H1 (cell line): ENCODE measurements at regions not wholly inside any gene's neighbourhood (a gene's known extent, or its start where the extent isn't known, plus 50 kb on each side); places are given as distances from the start of the nearest gene placed in this dataset.

ENCODE experiments used
- CTCF ChIA-PET: fragments of 300-600 bp; sonication (Branson Sonifier 250); formaldehyde crosslinking; loops from one replicate; lab custom pipeline; 2021; ENCODE audit not compliant: partially characterized antibody; lab: Charles Lee
- POLR2A ChIA-PET: fragments of 300-600 bp; sonication (Branson Sonifier 250); formaldehyde crosslinking; loops from one replicate; lab custom pipeline; 2021; ENCODE audit warnings: inconsistent platforms; ENCODE audit not compliant: partially characterized antibody; lab: Charles Lee
- DNase-seq, 2 experiments: peaks; one replicate each; pipeline versions ENCODE4 v3.0.0 to v3.0.0-alpha.2; 2010 to 2022; ENCODE audit warnings: low spot score in 2 of 2, low read depth in 1 of 2, mixed read lengths in 1 of 2
- FAIRE-seq: peaks from 2 replicates; lab custom pipeline; 2011; peaks lifted over from hg19 to GRCh38; lab: Jason Lieb, UNC
- H2AFZ ChIP-seq: 2 replicates; pipeline ENCODE4 v1.8.1; 2012; ENCODE audit warnings: low read length, inconsistent platforms
- H2AK5ac ChIP-seq: 2 replicates; pipeline ENCODE4 v1.6.1; 2013; ENCODE audit warnings: low read depth, low read length
- H2BK120ac ChIP-seq: replicated peaks from 2 replicates; pipeline ENCODE3; 2013; ENCODE audit warnings: low read depth, low read length, inconsistent platforms
- H2BK12ac ChIP-seq: 2 replicates; pipeline ENCODE4 v1.6.1; 2013; ENCODE audit warnings: low read depth, low read length
- H2BK15ac ChIP-seq: 2 replicates; pipeline ENCODE4 v1.6.1; 2013; ENCODE audit warnings: low read length
- H2BK20ac ChIP-seq: 2 replicates; pipeline ENCODE4 v1.6.1; 2013; ENCODE audit warnings: low read length
- H2BK5ac ChIP-seq: 2 replicates; pipeline ENCODE4 v1.6.1; 2013; ENCODE audit warnings: low read depth, low read length
- H3K14ac ChIP-seq: 2 replicates; pipeline ENCODE4 v1.6.1; 2013; ENCODE audit warnings: inconsistent platforms; ENCODE audit not compliant: insufficient read length
- H3K18ac ChIP-seq: 2 replicates; pipeline ENCODE4 v1.6.1; 2013; ENCODE audit warnings: low read length; ENCODE audit errors: extremely low read depth
- H3K23ac ChIP-seq: 2 replicates; pipeline ENCODE4 v1.6.1; 2013; ENCODE audit warnings: inconsistent platforms; ENCODE audit not compliant: insufficient read length
- H3K23me2 ChIP-seq: 2 replicates; pipeline ENCODE4 v1.6.1; 2013; ENCODE audit warnings: low read depth, low read length
- H3K27ac ChIP-seq: 2 replicates; pipeline ENCODE4 v1.6.1; 2011; ENCODE audit warnings: low read depth, low read length, inconsistent platforms
- H3K27me3 ChIP-seq, 4 experiments: replicated peaks in 1 of 4; 1 replicate in 1 of 4; 2 replicates in 3 of 4; pipeline versions ENCODE4 v1.6.1 to v1.8.1; 2011 to 2013; ENCODE audit warnings: low read length in 3 of 4, mild to moderate bottlenecking in 3 of 4, inconsistent platforms in 2 of 4, mixed read lengths in 2 of 4, moderate library complexity in 1 of 4; ENCODE audit not compliant: control insufficient read depth in 3 of 4, insufficient read depth in 3 of 4; ENCODE audit errors: extremely low read depth in 1 of 4
- H3K36me3 ChIP-seq, 4 experiments: 2 replicates each; pipeline versions ENCODE4 v1.6.1 to v1.8.1; 2011 to 2013; ENCODE audit warnings: mild to moderate bottlenecking in 4 of 4, low read length in 3 of 4, moderate library complexity in 2 of 4, control low read depth in 1 of 4, inconsistent platforms in 1 of 4; ENCODE audit not compliant: insufficient read depth in 4 of 4, control insufficient read depth in 2 of 4
- H3K4ac ChIP-seq: replicated peaks from 2 replicates; pipeline ENCODE3; 2013; ENCODE audit warnings: low read length, low read depth, mixed read lengths, inconsistent platforms; ENCODE audit not compliant: insufficient read length
- H3K4me1 ChIP-seq, 4 experiments: replicated peaks in 1 of 4; 1 replicate in 1 of 4; 2 replicates in 3 of 4; pipeline versions ENCODE4 v1.6.1 to v1.8.1; 2011 to 2013; ENCODE audit warnings: low read length in 3 of 4, inconsistent platforms in 2 of 4, mixed read lengths in 1 of 4; ENCODE audit not compliant: insufficient read depth in 4 of 4, control insufficient read depth in 3 of 4
- H3K4me2 ChIP-seq, 2 experiments: 2 replicates each; pipeline versions ENCODE4 v1.6.1 to v1.8.1; 2011 to 2013; ENCODE audit warnings: low read depth in 2 of 2, low read length in 2 of 2, control low read depth in 1 of 2, inconsistent platforms in 1 of 2, mild to moderate bottlenecking in 1 of 2; ENCODE audit not compliant: insufficient read depth in 1 of 2
- H3K4me3 ChIP-seq, 4 experiments: fragments of 200-600, 300-600 bp in 1 of 4; sonication (generic), shearing (Covaris generic), sonication (Bioruptor Twin) in 1 of 4; 2 replicates each; pipeline versions ENCODE4 v1.5.1 to v1.8.1; 2011 to 2016; ENCODE audit warnings: low read length in 4 of 4, low read depth in 3 of 4, control low read depth in 2 of 4, inconsistent platforms in 2 of 4, mild to moderate bottlenecking in 2 of 4, mixed read lengths in 1 of 4, moderate library complexity in 1 of 4; ENCODE audit not compliant: insufficient read depth in 2 of 4; ENCODE audit errors: extremely low read depth in 1 of 4
- H3K56ac ChIP-seq: replicated peaks from 2 replicates; pipeline ENCODE3; 2013; ENCODE audit warnings: low read depth, mild to moderate bottlenecking, mixed read lengths, low read length, inconsistent platforms; ENCODE audit not compliant: insufficient read length
- H3K79me1 ChIP-seq: 2 replicates; pipeline ENCODE4 v1.6.1; 2013; ENCODE audit warnings: low read depth, low read length, control low read depth
- H3K79me2 ChIP-seq, 2 experiments: 2 replicates each; pipeline versions ENCODE4 v1.6.1 to v1.8.1; 2012 to 2013; ENCODE audit warnings: low read length in 2 of 2, mild to moderate bottlenecking in 2 of 2, inconsistent platforms in 1 of 2; ENCODE audit not compliant: insufficient read depth in 2 of 2, control insufficient read depth in 1 of 2
- H3K9ac ChIP-seq, 4 experiments: replicated peaks in 1 of 4; 1 replicate in 1 of 4; 2 replicates in 3 of 4; pipeline versions ENCODE4 v1.6.1 to v1.8.1; 2011 to 2013; ENCODE audit warnings: low read depth in 3 of 4, low read length in 3 of 4, control low read depth in 2 of 4, mild to moderate bottlenecking in 2 of 4, moderate library complexity in 2 of 4, inconsistent platforms in 1 of 4; ENCODE audit errors: extremely low read depth in 1 of 4
- H3K9me3 ChIP-seq, 2 experiments: 2 replicates each; pipeline versions ENCODE4 v1.6.1 to v1.8.1; 2012 to 2013; ENCODE audit warnings: mild to moderate bottlenecking in 2 of 2, moderate library complexity in 2 of 2, control low read depth in 1 of 2, inconsistent platforms in 1 of 2, low read depth in 1 of 2, low read length in 1 of 2, mixed read lengths in 1 of 2; ENCODE audit not compliant: insufficient read depth in 2 of 2
- H4K20me1 ChIP-seq, 2 experiments: replicated peaks in 1 of 2; 2 replicates each; pipeline versions ENCODE3 to v1.8.1; 2011 to 2013; ENCODE audit warnings: inconsistent platforms in 2 of 2, low read length in 2 of 2, mild to moderate bottlenecking in 1 of 2; ENCODE audit not compliant: insufficient read depth in 2 of 2, control insufficient read depth in 1 of 2
- H4K5ac ChIP-seq: 2 replicates; pipeline ENCODE4 v1.6.1; 2013; ENCODE audit warnings: low read length, low read depth, mixed read lengths, inconsistent platforms; ENCODE audit not compliant: insufficient read length
- H4K8ac ChIP-seq: 2 replicates; pipeline ENCODE4 v1.8.0; 2013; ENCODE audit warnings: mild to moderate bottlenecking, moderate library complexity, low read length, inconsistent platforms; ENCODE audit not compliant: insufficient read depth; ENCODE audit errors: extremely low read depth
- H4K91ac ChIP-seq: replicated peaks from 2 replicates; pipeline ENCODE3; 2013; ENCODE audit warnings: low read length, mixed read lengths, inconsistent platforms; ENCODE audit not compliant: insufficient read length
- CBX5 ChIP-seq: fragments of 300-800, 300-1000 bp; sonication (generic); IDR thresholded peaks from 2 replicates; pipeline ENCODE4 v1.7.1; 2016; ENCODE audit warnings: antibody characterized with exemption, low read length, low read depth
- CBX8 ChIP-seq: fragments of 300-800, 300-1000 bp; sonication (generic); IDR thresholded peaks from 2 replicates; pipeline ENCODE4 v1.7.1; 2016; ENCODE audit warnings: low read depth, low read length, borderline replicate concordance
- EGR1 ChIP-seq: IDR thresholded peaks from 2 replicates; pipeline ENCODE4 v1.6.1; 2011; ENCODE audit warnings: low read depth, low read length, borderline replicate concordance
- GABPA ChIP-seq: IDR thresholded peaks from 2 replicates; pipeline ENCODE4 v1.6.1; 2011; ENCODE audit warnings: mild to moderate bottlenecking, low read length, moderate library complexity, borderline replicate concordance; ENCODE audit not compliant: insufficient read depth
- JUN ChIP-seq: IDR thresholded peaks from 2 replicates; pipeline ENCODE4 v1.6.1; 2011; ENCODE audit warnings: low read depth, mild to moderate bottlenecking, improper control_type of control experiment, low read length
- POU5F1 ChIP-seq: IDR thresholded peaks from 2 replicates; pipeline ENCODE4 v1.6.1; 2011; ENCODE audit warnings: low read depth, mild to moderate bottlenecking, low read length, moderate library complexity
- RAD21 ChIP-seq, 2 experiments: IDR thresholded peaks in 1 of 2; conservative IDR thresholded peaks in 1 of 2; 2 replicates each; pipeline ENCODE4 v1.6.1; 2011; ENCODE audit warnings: low read depth in 2 of 2, low read length in 2 of 2, improper control_type of control experiment in 1 of 2, inconsistent platforms in 1 of 2, mild to moderate bottlenecking in 1 of 2, moderate library complexity in 1 of 2
- RNF2 ChIP-seq: fragments of 200-900, 300-1000 bp; sonication (generic); IDR thresholded peaks from 2 replicates; pipeline ENCODE4 v1.7.1; 2016; ENCODE audit warnings: borderline replicate concordance, low read depth, mild to moderate bottlenecking, antibody characterized with exemption, low read length; ENCODE audit not compliant: poor library complexity, severe bottlenecking; ENCODE audit errors: missing control alignments
- SIN3A ChIP-seq, 2 experiments: IDR thresholded peaks in 1 of 2; conservative IDR thresholded peaks in 1 of 2; 2 replicates each; pipeline ENCODE4 v1.6.1; 2011 to 2012; ENCODE audit warnings: low read length in 2 of 2, improper control_type of control experiment in 1 of 2, low read depth in 1 of 2, mild to moderate bottlenecking in 1 of 2
- SIX5 ChIP-seq: IDR thresholded peaks from 2 replicates; pipeline ENCODE4 v1.6.1; 2011; ENCODE audit warnings: mild to moderate bottlenecking, low read depth, low read length
- TAF7 ChIP-seq: optimal IDR thresholded peaks from 2 replicates; pipeline ENCODE3; 2011; ENCODE audit warnings: low read depth, mild to moderate bottlenecking, inconsistent platforms, low read length, moderate library complexity, borderline replicate concordance
- TCF12 ChIP-seq: IDR thresholded peaks from 2 replicates; pipeline ENCODE4 v1.6.1; 2011; ENCODE audit warnings: low read depth, mild to moderate bottlenecking, low read length
- whole genome bisulfite sequencing, 2 experiments: shearing (Covaris generic) in 1 of 2; methylation state at CpG; one replicate each; pipeline versions ENCODE4 v1.1.6 to v1.1.7; 2013 to 2015; ENCODE audit warnings: low lambda C conversion rate in 2 of 2, mixed read lengths in 2 of 2, inconsistent platforms in 1 of 2, low coverage in 1 of 2, missing lambda C conversion rate in 1 of 2; ENCODE audit not compliant: insufficient replicate concordance in 2 of 2, insufficient coverage in 1 of 2, insufficient read length in 1 of 2; ENCODE audit errors: extremely low coverage in 1 of 2, missing lambda C conversion rate in 1 of 2; 5-methylcytosine and 5-hydroxymethylcytosine counted together
- TF ChIP-seq, protein P1 (sequence below): IDR thresholded peaks from 2 replicates; pipeline ENCODE4 v1.6.1; 2012; ENCODE audit warnings: inconsistent platforms

DNA sequence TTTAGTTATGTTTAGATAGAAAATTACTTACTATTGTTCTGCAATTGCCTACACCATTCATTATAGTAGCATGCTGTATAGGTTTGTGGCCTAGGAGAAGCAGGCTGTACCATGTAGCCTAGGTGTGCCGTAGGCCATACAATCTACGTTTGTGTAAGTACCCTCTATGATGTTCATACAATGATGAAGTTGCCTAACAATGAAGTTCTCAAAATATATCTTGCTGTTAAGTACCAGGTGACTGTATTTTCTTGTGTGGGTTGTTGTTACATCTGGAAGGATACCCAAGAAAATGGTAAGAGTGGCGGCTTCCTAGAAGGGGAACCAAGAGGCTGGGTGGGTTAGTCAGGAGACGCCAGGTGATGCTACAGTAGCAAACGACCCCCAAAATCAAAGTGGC is 88.3 kb upstream of the FOXF1 start:
- no peaks in the 10 kb centered on the region for H3K79me2 ChIP-seq
- H3K79me1 ChIP-seq = no peaks in the 10 kb centered on the region
- no peak overlapping the region for H3K9ac ChIP-seq
- no peak overlapping the region for H3K23ac ChIP-seq
- no peak overlapping the region for H3K4me3 ChIP-seq
- no peak overlapping the region for H2BK12ac ChIP-seq
- H3K27ac ChIP-seq = no peak overlapping the region
- H2BK120ac ChIP-seq = no peak overlapping the region
- no peak overlapping the region for H4K8ac ChIP-seq
- no peak overlapping the region for H4K5ac ChIP-seq
- H3K4me2 ChIP-seq = no peak overlapping the region
- H3K56ac ChIP-seq = no peak overlapping the region
- H3K23me2 ChIP-seq = peaks cover 10% of the 10 kb centered on the region; the same call in 1 of the 2 replicates
- H3K14ac ChIP-seq = no peak overlapping the region
- H4K91ac ChIP-seq = no peak overlapping the region
- no peak overlapping the region for H3K4ac ChIP-seq
- H3K27me3 ChIP-seq = no peaks in the 10 kb centered on the region; a peak in 1 of 7 replicates
- ChIA-PET POLR2A (interaction anchor here (0.7 kb wide), 1 partner anchor 201 kb away, joined by 3 read pairs; no protein-coding TSS in a partner anchor), CTCF (interaction anchor here (1.0 kb wide), 1 partner anchor 10 kb away, joined by 6 read pairs; no protein-coding TSS in a partner anchor)
- H2BK20ac ChIP-seq = no peak overlapping the region
- 92% methylated on average over 5 of the region's 5 CpGs; no CpG with 5 or more reads in 1 of the 2 experiments for WGBS, 2 experiments
- H3K4me1 ChIP-seq = peaks cover 0 to 2% (median 1%) of the 10 kb centered on the region in 4 experiments; a peak in 1 of 7 replicates
- H4K20me1 ChIP-seq = peaks cover 0 to 3% of the 10 kb centered on the region in 2 experiments
- no peak overlapping the region for H2AFZ ChIP-seq
- H3K36me3 ChIP-seq = no peaks in the 10 kb centered on the region
- H3K18ac ChIP-seq = no peak overlapping the region
- FAIRE-seq (no peak), DNase-seq (no peak)
- H3K9me3 ChIP-seq = no peaks in the 10 kb centered on the region
- no peak overlapping the region for H2AK5ac ChIP-seq
- no peak overlapping the region for H2BK5ac ChIP-seq
- H2BK15ac ChIP-seq = no peak overlapping the region
- TF ChIP-seq POU5F1 = no peak
- no peak for TF ChIP-seq CBX8
- no peak for TF ChIP-seq RNF2
- TF ChIP-seq, protein P1, sequence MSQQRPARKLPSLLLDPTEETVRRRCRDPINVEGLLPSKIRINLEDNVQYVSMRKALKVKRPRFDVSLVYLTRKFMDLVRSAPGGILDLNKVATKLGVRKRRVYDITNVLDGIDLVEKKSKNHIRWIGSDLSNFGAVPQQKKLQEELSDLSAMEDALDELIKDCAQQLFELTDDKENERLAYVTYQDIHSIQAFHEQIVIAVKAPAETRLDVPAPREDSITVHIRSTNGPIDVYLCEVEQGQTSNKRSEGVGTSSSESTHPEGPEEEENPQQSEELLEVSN = no peak
- no peak for TF ChIP-seq EGR1
- no peak for TF ChIP-seq JUN
- no peak for TF ChIP-seq RAD21 (IDR thresholded peaks at IDR 0.05 in 1 of 2, conservative IDR thresholded peaks at IDR 0.05 in 1 of 2; ENCODE audit: low read depth in 2 of 2, low read length in 2 of 2)
- TF ChIP-seq SIX5 = no peak
- TF ChIP-seq TAF7 = no peak
- no peak for TF ChIP-seq CBX5
- no peak for TF ChIP-seq TCF12
- TF ChIP-seq GABPA = no peak
- no peak for TF ChIP-seq SIN3A (conservative IDR thresholded peaks at IDR 0.05 in 1 of 2, IDR thresholded peaks at IDR 0.05 in 1 of 2; ENCODE audit: low read depth in 1 of 2, low read length in 2 of 2)
